ENCODE measurements at regions not wholly inside any gene's neighbourhood (a gene's known extent, or its start where the extent isn't known, plus 50 kb on each side); places are given as distances from the start of the nearest gene placed in this dataset.

DNA sequence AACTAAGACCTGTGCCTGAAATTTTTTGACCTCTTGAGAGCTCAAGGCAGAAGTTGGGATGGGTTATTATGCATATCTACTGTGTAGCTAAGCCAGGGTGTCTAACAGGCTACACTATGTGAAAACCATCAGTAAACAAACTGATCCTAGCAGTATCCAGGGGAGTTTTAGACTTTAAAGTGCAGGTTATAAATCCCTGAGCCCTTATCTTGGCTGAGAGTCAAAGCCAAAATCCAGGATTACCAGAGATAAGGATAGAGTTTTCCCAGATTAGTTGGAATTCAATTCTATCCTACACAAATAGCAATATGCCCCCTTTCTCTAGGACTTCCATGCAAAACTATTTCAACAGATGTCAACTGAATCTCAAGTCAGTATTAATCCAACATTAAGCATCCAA lies 1229.7 kb downstream of the GRIK2 start (continued):
- TF ChIP-seq, protein P1, sequence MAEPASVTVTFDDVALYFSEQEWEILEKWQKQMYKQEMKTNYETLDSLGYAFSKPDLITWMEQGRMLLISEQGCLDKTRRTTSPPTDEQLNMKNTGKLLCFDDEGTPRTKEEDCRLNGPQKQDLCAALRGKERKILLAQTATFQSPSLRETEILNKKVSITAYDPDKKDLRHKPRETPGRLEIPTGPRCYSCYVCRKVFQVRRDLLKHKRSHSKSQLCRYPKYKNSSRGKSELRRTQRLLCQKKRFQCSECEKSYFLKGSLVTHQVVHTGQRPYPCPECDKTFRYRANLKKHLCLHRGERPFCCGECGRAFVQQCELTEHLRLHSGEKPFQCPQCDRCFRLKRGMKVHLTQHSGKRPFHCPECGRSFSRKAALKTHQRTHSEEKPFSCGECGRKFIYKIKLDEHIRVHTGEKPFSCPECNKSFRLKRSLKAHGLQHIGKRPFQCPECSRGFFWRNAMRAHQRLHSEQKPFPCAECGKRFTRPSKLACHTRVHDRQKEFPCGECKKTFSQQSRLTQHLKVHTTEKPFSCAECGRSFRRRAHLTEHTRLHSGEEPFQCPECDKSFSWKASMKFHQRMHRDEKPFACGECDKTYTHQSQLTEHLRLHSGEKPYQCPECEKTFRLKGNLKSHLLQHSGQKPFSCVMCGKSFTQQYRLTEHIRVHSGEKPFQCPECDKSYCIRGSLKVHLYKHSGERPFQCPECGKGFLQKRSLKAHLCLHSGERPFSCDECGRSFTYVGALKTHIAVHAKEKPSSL (CRISPR knock-in tag; conservative IDR thresholded peaks at IDR 0.05) = no peak
- no peak for TF ChIP-seq ZNF423 (CRISPR knock-in tag; IDR thresholded peaks at IDR 0.05)
- TF ChIP-seq, protein P2, sequence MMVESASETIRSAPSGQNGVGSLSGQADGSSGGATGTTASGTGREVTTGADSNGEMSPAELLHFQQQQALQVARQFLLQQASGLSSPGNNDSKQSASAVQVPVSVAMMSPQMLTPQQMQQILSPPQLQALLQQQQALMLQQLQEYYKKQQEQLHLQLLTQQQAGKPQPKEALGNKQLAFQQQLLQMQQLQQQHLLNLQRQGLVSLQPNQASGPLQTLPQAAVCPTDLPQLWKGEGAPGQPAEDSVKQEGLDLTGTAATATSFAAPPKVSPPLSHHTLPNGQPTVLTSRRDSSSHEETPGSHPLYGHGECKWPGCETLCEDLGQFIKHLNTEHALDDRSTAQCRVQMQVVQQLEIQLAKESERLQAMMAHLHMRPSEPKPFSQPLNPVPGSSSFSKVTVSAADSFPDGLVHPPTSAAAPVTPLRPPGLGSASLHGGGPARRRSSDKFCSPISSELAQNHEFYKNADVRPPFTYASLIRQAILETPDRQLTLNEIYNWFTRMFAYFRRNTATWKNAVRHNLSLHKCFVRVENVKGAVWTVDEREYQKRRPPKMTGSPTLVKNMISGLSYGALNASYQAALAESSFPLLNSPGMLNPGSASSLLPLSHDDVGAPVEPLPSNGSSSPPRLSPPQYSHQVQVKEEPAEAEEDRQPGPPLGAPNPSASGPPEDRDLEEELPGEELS (CRISPR knock-in tag; IDR thresholded peaks at IDR 0.05) = no peak

DNA sequence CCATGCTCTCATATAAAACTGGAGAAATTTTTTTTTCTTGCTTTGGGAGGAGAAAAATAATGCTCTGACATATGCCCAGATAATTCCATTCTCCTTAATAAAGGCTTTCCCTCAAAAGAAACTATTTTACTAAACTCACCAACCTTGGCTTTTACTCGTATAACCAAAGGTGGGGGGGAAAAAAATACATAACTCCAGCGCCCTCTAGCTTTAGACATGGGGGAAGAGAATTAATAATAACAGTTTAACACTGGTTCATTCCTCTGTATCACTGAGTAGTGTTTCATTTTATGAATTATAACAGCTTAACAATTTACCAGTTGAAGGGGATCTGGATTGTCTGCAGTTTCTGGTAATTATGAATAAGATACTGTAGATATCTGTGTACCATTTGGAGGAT lies 1226.1 kb downstream of the GRIK2 start:
- Mint-ChIP-seq H3K27ac (no peak overlapping the region), H3K4me3 (no peak overlapping the region), H3K9me3 (peaks cover 19% of the 10 kb centered on the region), H3K27me3 (ENCODE audit: low read depth) (no peaks in the 10 kb centered on the region), H3K4me1 (no peaks in the 10 kb centered on the region), H3K36me3 (peaks cover 6% of the 10 kb centered on the region)
- CTCF ChIA-PET = interaction anchor here (1.0 kb wide), 3 partner anchors 10 to 215 kb away, joined by 3 to 4 read pairs (median 4); no protein-coding TSS in a partner anchor
- no peak for DNase-seq (ENCODE audit: low spot score)
- TF ChIP-seq, protein P3, sequence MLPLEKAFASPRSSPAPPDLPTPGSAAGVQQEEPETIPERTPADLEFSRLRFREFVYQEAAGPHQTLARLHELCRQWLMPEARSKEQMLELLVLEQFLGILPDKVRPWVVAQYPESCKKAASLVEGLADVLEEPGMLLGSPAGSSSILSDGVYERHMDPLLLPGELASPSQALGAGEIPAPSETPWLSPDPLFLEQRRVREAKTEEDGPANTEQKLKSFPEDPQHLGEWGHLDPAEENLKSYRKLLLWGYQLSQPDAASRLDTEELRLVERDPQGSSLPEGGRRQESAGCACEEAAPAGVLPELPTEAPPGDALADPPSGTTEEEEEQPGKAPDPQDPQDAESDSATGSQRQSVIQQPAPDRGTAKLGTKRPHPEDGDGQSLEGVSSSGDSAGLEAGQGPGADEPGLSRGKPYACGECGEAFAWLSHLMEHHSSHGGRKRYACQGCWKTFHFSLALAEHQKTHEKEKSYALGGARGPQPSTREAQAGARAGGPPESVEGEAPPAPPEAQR (CRISPR knock-in tag; IDR thresholded peaks at IDR 0.05) = no peak
- TF ChIP-seq, protein P4, sequence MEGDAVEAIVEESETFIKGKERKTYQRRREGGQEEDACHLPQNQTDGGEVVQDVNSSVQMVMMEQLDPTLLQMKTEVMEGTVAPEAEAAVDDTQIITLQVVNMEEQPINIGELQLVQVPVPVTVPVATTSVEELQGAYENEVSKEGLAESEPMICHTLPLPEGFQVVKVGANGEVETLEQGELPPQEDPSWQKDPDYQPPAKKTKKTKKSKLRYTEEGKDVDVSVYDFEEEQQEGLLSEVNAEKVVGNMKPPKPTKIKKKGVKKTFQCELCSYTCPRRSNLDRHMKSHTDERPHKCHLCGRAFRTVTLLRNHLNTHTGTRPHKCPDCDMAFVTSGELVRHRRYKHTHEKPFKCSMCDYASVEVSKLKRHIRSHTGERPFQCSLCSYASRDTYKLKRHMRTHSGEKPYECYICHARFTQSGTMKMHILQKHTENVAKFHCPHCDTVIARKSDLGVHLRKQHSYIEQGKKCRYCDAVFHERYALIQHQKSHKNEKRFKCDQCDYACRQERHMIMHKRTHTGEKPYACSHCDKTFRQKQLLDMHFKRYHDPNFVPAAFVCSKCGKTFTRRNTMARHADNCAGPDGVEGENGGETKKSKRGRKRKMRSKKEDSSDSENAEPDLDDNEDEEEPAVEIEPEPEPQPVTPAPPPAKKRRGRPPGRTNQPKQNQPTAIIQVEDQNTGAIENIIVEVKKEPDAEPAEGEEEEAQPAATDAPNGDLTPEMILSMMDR (IDR thresholded peaks at IDR 0.05) = peak; percentile 51; the same call in 1 of the 2 replicates
- ATAC-seq = peak; percentile 46; the same call in 1 of the 2 replicates
- POLR2A ChIA-PET = no interaction called here

DNA sequence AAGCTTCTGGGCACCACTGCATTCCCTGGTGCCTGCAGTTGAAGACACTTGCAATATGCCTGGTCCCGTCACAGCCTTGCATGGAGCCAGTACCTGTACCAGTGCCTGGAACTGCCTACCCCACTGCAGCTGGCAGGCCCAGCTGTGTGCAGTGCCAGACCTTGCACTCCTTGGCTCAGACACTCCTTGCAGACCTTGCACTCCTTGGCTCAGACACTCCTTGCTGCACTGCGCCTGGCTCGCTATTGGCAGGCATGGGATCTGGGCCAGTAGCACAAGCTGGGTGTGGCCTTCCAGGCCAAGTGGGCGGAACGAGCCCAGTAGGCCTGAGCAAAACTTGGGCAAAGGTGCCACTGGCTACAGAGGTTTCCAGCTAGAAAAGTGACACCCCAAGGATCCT lies 1189.1 kb downstream of the GRIK2 start:
- no peaks in the 10 kb centered on the region for H3K4me1 Mint-ChIP-seq
- H3K4me3 Mint-ChIP-seq = no peak overlapping the region
- peaks cover 6% of the 10 kb centered on the region; the same call in 1 of the 2 replicates for H3K36me3 Mint-ChIP-seq
- peaks cover 18% of the 10 kb centered on the region for H3K9me3 Mint-ChIP-seq
- ChIA-PET CTCF (no interaction called here), POLR2A (no interaction called here)
- H3K27me3 Mint-ChIP-seq (ENCODE audit: low read depth) = no peaks in the 10 kb centered on the region
- H3K27ac Mint-ChIP-seq = no peak overlapping the region
- ATAC-seq = no peak
- DNase-seq (ENCODE audit: low spot score) = no peak
- TF ChIP-seq, protein P5, sequence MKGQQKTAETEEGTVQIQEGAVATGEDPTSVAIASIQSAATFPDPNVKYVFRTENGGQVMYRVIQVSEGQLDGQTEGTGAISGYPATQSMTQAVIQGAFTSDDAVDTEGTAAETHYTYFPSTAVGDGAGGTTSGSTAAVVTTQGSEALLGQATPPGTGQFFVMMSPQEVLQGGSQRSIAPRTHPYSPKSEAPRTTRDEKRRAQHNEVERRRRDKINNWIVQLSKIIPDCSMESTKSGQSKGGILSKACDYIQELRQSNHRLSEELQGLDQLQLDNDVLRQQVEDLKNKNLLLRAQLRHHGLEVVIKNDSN (CRISPR knock-in tag; IDR thresholded peaks at IDR 0.05) = no peak
- TF ChIP-seq, protein P6, sequence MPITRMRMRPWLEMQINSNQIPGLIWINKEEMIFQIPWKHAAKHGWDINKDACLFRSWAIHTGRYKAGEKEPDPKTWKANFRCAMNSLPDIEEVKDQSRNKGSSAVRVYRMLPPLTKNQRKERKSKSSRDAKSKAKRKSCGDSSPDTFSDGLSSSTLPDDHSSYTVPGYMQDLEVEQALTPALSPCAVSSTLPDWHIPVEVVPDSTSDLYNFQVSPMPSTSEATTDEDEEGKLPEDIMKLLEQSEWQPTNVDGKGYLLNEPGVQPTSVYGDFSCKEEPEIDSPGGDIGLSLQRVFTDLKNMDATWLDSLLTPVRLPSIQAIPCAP (CRISPR knock-in tag; IDR thresholded peaks at IDR 0.05) = no peak
- TF ChIP-seq HMGA2 (CRISPR knock-in tag; IDR thresholded peaks at IDR 0.05) = no peak
- TF ChIP-seq, protein P7, sequence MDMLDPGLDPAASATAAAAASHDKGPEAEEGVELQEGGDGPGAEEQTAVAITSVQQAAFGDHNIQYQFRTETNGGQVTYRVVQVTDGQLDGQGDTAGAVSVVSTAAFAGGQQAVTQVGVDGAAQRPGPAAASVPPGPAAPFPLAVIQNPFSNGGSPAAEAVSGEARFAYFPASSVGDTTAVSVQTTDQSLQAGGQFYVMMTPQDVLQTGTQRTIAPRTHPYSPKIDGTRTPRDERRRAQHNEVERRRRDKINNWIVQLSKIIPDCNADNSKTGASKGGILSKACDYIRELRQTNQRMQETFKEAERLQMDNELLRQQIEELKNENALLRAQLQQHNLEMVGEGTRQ (CRISPR knock-in tag; IDR thresholded peaks at IDR 0.05) = no peak
- TF ChIP-seq, protein P8, sequence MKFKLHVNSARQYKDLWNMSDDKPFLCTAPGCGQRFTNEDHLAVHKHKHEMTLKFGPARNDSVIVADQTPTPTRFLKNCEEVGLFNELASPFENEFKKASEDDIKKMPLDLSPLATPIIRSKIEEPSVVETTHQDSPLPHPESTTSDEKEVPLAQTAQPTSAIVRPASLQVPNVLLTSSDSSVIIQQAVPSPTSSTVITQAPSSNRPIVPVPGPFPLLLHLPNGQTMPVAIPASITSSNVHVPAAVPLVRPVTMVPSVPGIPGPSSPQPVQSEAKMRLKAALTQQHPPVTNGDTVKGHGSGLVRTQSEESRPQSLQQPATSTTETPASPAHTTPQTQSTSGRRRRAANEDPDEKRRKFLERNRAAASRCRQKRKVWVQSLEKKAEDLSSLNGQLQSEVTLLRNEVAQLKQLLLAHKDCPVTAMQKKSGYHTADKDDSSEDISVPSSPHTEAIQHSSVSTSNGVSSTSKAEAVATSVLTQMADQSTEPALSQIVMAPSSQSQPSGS (CRISPR knock-in tag; IDR thresholded peaks at IDR 0.05; ENCODE audit: borderline replicate concordance, low read depth) = no peak
- TF ChIP-seq, protein P9, sequence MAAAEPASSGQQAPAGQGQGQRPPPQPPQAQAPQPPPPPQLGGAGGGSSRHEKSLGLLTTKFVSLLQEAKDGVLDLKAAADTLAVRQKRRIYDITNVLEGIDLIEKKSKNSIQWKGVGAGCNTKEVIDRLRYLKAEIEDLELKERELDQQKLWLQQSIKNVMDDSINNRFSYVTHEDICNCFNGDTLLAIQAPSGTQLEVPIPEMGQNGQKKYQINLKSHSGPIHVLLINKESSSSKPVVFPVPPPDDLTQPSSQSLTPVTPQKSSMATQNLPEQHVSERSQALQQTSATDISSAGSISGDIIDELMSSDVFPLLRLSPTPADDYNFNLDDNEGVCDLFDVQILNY (CRISPR knock-in tag; IDR thresholded peaks at IDR 0.05) = no peak
- TF ChIP-seq, protein P10, sequence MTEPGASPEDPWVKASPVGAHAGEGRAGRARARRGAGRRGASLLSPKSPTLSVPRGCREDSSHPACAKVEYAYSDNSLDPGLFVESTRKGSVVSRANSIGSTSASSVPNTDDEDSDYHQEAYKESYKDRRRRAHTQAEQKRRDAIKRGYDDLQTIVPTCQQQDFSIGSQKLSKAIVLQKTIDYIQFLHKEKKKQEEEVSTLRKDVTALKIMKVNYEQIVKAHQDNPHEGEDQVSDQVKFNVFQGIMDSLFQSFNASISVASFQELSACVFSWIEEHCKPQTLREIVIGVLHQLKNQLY (CRISPR knock-in tag; IDR thresholded peaks at IDR 0.05) = no peak
- no peak for TF ChIP-seq JAZF1 (CRISPR knock-in tag; IDR thresholded peaks at IDR 0.05)
- no peak for TF ChIP-seq NFYB (CRISPR knock-in tag; conservative IDR thresholded peaks at IDR 0.05; ENCODE audit: low read depth)
- TF ChIP-seq, protein P4 (IDR thresholded peaks at IDR 0.05) = no peak
- no peak for TF ChIP-seq SMAD3 (CRISPR knock-in tag; IDR thresholded peaks at IDR 0.05; ENCODE audit: borderline replicate concordance)
- TF ChIP-seq, protein P11, sequence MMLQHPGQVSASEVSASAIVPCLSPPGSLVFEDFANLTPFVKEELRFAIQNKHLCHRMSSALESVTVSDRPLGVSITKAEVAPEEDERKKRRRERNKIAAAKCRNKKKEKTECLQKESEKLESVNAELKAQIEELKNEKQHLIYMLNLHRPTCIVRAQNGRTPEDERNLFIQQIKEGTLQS (CRISPR knock-in tag; conservative IDR thresholded peaks at IDR 0.05) = no peak

Data from WTC11 (cell line).